ENCODE measurements at regions not wholly inside any gene's neighbourhood (a gene's known extent, or its start where the extent isn't known, plus 50 kb on each side); places are given as distances from the start of the nearest gene placed in this dataset.

- no peak for FAIRE-seq
- Histone ChIP-seq H3K36me3 (ENCODE audit: control insufficient read depth, insufficient read depth, low read length) (no peaks in the 10 kb centered on the region), H3K27me3 (ENCODE audit: control insufficient read depth, insufficient read depth, low read length) (no peaks in the 10 kb centered on the region), H3K4me3 (ENCODE audit: low read depth, low read length) (no peak overlapping the region)
- no peak for DNase-seq (ENCODE audit: low read depth)
- TF ChIP-seq CTCF (IDR thresholded peaks at IDR 0.05; ENCODE audit: insufficient read depth, low read length, severe bottlenecking) = no peak
Measured at GRCh38 chr14:101007765-101008164, 104.2 kb upstream of the RTL1 start.

GRCh38 chr14:101008196-101008595 lies 104.7 kb upstream of the RTL1 start:
- FAIRE-seq (no peak), DNase-seq (ENCODE audit: low read depth) (no peak)
- no peaks in the 10 kb centered on the region for H3K36me3 ChIP-seq (ENCODE audit: control insufficient read depth, insufficient read depth, low read length)
- H3K27me3 ChIP-seq (ENCODE audit: control insufficient read depth, insufficient read depth, low read length) = no peaks in the 10 kb centered on the region
- no peak overlapping the region for H3K4me3 ChIP-seq (ENCODE audit: low read depth, low read length)
- TF ChIP-seq CTCF (IDR thresholded peaks at IDR 0.05; ENCODE audit: insufficient read depth, low read length, severe bottlenecking) = no peak

- no peak for TF ChIP-seq CTCF (IDR thresholded peaks at IDR 0.05; ENCODE audit: insufficient read depth, low read length, severe bottlenecking)
- no peaks in the 10 kb centered on the region for H3K36me3 ChIP-seq (ENCODE audit: control insufficient read depth, insufficient read depth, low read length)
- no peaks in the 10 kb centered on the region for H3K27me3 ChIP-seq (ENCODE audit: control insufficient read depth, insufficient read depth, low read length)
- DNase-seq (ENCODE audit: low read depth) (no peak), FAIRE-seq (no peak)
- no peak overlapping the region for H3K4me3 ChIP-seq (ENCODE audit: low read depth, low read length)
Measured at GRCh38 chr14:101008631-101009336, 105.3 kb upstream of the RTL1 start.

GRCh38 chr14:101009531-101009930 lies 106.0 kb upstream of the RTL1 start:
- Histone ChIP-seq H3K4me3 (ENCODE audit: low read depth, low read length) (no peak overlapping the region), H3K27me3 (ENCODE audit: control insufficient read depth, insufficient read depth, low read length) (no peaks in the 10 kb centered on the region), H3K36me3 (ENCODE audit: control insufficient read depth, insufficient read depth, low read length) (no peaks in the 10 kb centered on the region)
- FAIRE-seq (no peak), DNase-seq (ENCODE audit: low read depth) (no peak)
- no peak for TF ChIP-seq CTCF (IDR thresholded peaks at IDR 0.05; ENCODE audit: insufficient read depth, low read length, severe bottlenecking)

- FAIRE-seq = no peak
- no peak for TF ChIP-seq CTCF (IDR thresholded peaks at IDR 0.05; ENCODE audit: insufficient read depth, low read length, severe bottlenecking)
- Histone ChIP-seq H3K27me3 (ENCODE audit: control insufficient read depth, insufficient read depth, low read length) (no peaks in the 10 kb centered on the region), H3K36me3 (ENCODE audit: control insufficient read depth, insufficient read depth, low read length) (no peaks in the 10 kb centered on the region), H3K4me3 (ENCODE audit: low read depth, low read length) (no peak overlapping the region)
- no peak for DNase-seq (ENCODE audit: low read depth)
Measured at GRCh38 chr14:101010293-101010692, 106.8 kb upstream of the RTL1 start.

GRCh38 chr14:101010835-101011234 lies 107.3 kb upstream of the RTL1 start:
- Histone ChIP-seq H3K4me3 (ENCODE audit: low read depth, low read length) (no peak overlapping the region), H3K27me3 (ENCODE audit: control insufficient read depth, insufficient read depth, low read length) (no peaks in the 10 kb centered on the region), H3K36me3 (ENCODE audit: control insufficient read depth, insufficient read depth, low read length) (no peaks in the 10 kb centered on the region)
- no peak for TF ChIP-seq CTCF (IDR thresholded peaks at IDR 0.05; ENCODE audit: insufficient read depth, low read length, severe bottlenecking)
- FAIRE-seq (no peak), DNase-seq (ENCODE audit: low read depth) (no peak)

Data from bronchial epithelial cell (primary cell).